ENCODE measurements at regions not wholly inside any gene's neighbourhood (a gene's known extent, or its start where the extent isn't known, plus 50 kb on each side); places are given as distances from the start of the nearest gene placed in this dataset.
A peak's percentile ranks its signal among the peaks of the same experiment; 100 is the strongest.

GRCh38 chr21:20258542-20258941 lies 739.7 kb upstream of the NCAM2 start:
- TF ChIP-seq MYC (IDR thresholded peaks at IDR 0.05; ENCODE audit: low read depth, low read length) = no peak
- TF ChIP-seq, protein P1, sequence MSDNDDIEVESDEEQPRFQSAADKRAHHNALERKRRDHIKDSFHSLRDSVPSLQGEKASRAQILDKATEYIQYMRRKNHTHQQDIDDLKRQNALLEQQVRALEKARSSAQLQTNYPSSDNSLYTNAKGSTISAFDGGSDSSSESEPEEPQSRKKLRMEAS (IDR thresholded peaks at IDR 0.05; ENCODE audit: low read depth, low read length) = 0 out of 2 replicates have a peak, but pooled peaks have one; percentile 28
- no peak overlapping the region for H3K4me3 ChIP-seq (ENCODE audit: low read depth, low read length)
- peak; percentile 53 for DNase-seq (ENCODE audit: low read depth)

DNA sequence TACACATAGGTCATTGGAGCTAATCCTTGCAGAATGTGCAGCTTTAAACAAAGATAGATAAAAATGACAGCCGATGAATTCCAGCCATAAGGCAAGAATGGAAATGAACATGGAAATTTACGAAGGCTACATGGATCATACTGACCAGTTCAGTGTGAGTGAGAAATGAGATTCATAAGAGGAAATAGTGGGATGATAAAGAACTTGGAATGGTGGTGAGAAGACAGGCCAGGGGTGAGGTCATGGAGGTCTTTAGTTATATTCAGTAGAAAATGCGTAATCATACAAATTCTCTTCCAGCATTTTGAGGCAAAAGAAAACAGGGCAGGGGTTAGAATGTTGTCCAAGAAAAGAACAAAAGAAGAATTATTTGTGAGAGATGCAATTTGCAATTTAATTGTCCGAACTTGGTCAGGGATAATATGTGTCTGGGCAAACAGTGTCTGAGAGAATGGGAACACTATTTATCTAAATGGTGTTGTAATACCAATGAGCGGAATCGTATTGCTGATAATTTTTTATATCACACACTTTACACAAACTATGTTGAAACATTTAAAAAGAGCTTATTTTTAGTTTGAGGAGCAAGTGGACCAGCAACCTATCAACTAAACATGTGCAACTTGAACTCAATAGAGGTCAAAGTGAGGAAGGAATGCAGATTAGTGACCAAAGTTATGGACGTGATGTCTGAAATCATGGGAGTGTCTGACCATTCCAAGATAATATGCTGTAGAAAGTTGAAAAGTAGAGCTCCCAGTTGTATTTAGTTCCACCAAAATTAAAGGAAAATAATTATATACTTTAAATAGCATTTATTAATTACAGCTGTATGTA lies 739.0 kb upstream of the NCAM2 start:
- no peak for DNase-seq (ENCODE audit: low read depth)
- TF ChIP-seq, protein P1 (IDR thresholded peaks at IDR 0.05; ENCODE audit: low read depth, low read length) = no peak
- TF ChIP-seq, protein P2, sequence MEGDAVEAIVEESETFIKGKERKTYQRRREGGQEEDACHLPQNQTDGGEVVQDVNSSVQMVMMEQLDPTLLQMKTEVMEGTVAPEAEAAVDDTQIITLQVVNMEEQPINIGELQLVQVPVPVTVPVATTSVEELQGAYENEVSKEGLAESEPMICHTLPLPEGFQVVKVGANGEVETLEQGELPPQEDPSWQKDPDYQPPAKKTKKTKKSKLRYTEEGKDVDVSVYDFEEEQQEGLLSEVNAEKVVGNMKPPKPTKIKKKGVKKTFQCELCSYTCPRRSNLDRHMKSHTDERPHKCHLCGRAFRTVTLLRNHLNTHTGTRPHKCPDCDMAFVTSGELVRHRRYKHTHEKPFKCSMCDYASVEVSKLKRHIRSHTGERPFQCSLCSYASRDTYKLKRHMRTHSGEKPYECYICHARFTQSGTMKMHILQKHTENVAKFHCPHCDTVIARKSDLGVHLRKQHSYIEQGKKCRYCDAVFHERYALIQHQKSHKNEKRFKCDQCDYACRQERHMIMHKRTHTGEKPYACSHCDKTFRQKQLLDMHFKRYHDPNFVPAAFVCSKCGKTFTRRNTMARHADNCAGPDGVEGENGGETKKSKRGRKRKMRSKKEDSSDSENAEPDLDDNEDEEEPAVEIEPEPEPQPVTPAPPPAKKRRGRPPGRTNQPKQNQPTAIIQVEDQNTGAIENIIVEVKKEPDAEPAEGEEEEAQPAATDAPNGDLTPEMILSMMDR (IDR thresholded peaks at IDR 0.05; ENCODE audit: low read depth, low read length) = no peak
- TF ChIP-seq MYC (IDR thresholded peaks at IDR 0.05; ENCODE audit: low read depth, low read length) = no peak
- no peak for TF ChIP-seq POLR2A (IDR thresholded peaks at IDR 0.05; ENCODE audit: extremely low read depth, insufficient read length)
- no peak overlapping the region for H3K4me3 ChIP-seq (ENCODE audit: low read depth, low read length)

- TF ChIP-seq, protein P1 (IDR thresholded peaks at IDR 0.05; ENCODE audit: low read depth, low read length) = no peak
- TF ChIP-seq POLR2A (IDR thresholded peaks at IDR 0.05; ENCODE audit: extremely low read depth, insufficient read length) = no peak
- TF ChIP-seq, protein P2 (IDR thresholded peaks at IDR 0.05; ENCODE audit: low read depth, low read length) = no peak
- no peak for TF ChIP-seq MYC (IDR thresholded peaks at IDR 0.05; ENCODE audit: low read depth, low read length)
- H3K4me3 ChIP-seq (ENCODE audit: low read depth, low read length) = no peak overlapping the region
- no peak for DNase-seq (ENCODE audit: low read depth)
Measured at GRCh38 chr21:20260124-20260523, 738.1 kb upstream of the NCAM2 start.

DNA sequence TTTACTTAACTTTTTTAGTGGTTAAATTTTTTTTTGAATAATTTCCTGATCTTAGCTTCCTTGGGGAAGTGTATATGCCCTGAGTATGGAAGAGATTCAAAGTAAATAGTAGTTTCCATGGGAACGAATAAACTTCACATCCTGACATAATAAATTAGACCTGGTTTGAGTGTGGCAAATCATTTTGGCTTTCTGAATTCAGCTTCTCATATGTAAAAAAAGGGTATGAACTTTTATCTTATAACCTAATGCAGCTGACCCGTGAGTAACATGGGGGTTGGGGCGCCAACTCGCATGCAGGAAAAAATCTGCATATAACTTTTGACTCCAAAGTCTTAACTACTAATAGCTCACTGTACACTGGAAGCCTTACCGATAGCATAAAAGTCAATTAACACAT lies 736.8 kb upstream of the NCAM2 start:
- no peak overlapping the region for H3K4me3 ChIP-seq (ENCODE audit: low read depth, low read length)
- DNase-seq (ENCODE audit: low read depth) = no peak
- TF ChIP-seq, protein P1 (IDR thresholded peaks at IDR 0.05; ENCODE audit: low read depth, low read length) = no peak
- TF ChIP-seq MYC (IDR thresholded peaks at IDR 0.05; ENCODE audit: low read depth, low read length) (no peak), POLR2A (IDR thresholded peaks at IDR 0.05; ENCODE audit: extremely low read depth, insufficient read length) (no peak)
- TF ChIP-seq, protein P2 (IDR thresholded peaks at IDR 0.05; ENCODE audit: low read depth, low read length) = no peak

GRCh38 chr21:20265707-20266440 lies 732.3 kb upstream of the NCAM2 start:
- no peak overlapping the region for H3K4me3 ChIP-seq (ENCODE audit: low read depth, low read length)
- TF ChIP-seq, protein P1 (IDR thresholded peaks at IDR 0.05; ENCODE audit: low read depth, low read length) = no peak
- TF ChIP-seq POLR2A (IDR thresholded peaks at IDR 0.05; ENCODE audit: extremely low read depth, insufficient read length) = no peak
- TF ChIP-seq, protein P2 (IDR thresholded peaks at IDR 0.05; ENCODE audit: low read depth, low read length) = no peak
- TF ChIP-seq MYC (IDR thresholded peaks at IDR 0.05; ENCODE audit: low read depth, low read length) = no peak
- DNase-seq (ENCODE audit: low read depth) = no peak

DNA sequence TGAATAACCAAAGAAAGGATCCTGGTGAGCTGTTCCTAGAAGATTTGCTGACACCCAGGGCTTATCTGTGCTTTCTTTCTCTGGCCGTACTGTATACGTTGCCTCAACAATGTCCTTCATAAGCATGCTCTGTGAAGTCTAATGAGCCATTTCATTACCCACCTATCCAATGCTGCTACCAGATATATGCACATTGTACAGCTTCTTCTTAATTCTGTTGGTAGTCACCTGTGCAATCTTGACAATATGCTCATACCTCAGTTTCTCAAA lies 731.8 kb upstream of the NCAM2 start:
- DNase-seq (ENCODE audit: low read depth) = no peak
- no peak overlapping the region for H3K4me3 ChIP-seq (ENCODE audit: low read depth, low read length)
- no peak for TF ChIP-seq MYC (IDR thresholded peaks at IDR 0.05; ENCODE audit: low read depth, low read length)
- TF ChIP-seq, protein P1 (IDR thresholded peaks at IDR 0.05; ENCODE audit: low read depth, low read length) = no peak
